ENCODE measurements at regions not wholly inside any gene's neighbourhood (a gene's known extent, or its start where the extent isn't known, plus 50 kb on each side); places are given as distances from the start of the nearest gene placed in this dataset.
"Not testable (repeated sequence)": the region's sequence is repeated elsewhere in the genome, so short reads cannot be mapped to it uniquely, and the experiment has no call there.

DNA sequence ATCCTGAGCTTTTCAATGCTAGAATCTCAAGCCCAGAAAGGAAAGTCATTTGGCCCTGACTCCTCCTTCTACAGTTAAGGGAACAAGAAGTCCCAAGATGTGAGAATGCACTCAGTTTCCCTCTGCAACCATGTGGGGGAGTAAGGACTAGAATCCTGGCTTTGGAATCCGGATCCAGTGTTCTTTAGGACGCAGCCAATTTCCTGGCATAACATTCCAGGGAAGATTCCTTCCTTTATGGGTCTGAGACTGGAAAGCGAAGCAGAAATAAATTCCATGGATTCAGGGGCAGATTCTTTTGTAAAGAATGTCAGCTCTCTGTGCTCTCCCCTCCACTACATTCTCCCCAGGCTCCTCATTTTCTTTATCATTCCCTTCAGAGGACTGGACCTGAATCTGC lies 151.8 kb upstream of the SOX14 start:
- no peak for DNase-seq (ENCODE audit: low spot score)

DNA sequence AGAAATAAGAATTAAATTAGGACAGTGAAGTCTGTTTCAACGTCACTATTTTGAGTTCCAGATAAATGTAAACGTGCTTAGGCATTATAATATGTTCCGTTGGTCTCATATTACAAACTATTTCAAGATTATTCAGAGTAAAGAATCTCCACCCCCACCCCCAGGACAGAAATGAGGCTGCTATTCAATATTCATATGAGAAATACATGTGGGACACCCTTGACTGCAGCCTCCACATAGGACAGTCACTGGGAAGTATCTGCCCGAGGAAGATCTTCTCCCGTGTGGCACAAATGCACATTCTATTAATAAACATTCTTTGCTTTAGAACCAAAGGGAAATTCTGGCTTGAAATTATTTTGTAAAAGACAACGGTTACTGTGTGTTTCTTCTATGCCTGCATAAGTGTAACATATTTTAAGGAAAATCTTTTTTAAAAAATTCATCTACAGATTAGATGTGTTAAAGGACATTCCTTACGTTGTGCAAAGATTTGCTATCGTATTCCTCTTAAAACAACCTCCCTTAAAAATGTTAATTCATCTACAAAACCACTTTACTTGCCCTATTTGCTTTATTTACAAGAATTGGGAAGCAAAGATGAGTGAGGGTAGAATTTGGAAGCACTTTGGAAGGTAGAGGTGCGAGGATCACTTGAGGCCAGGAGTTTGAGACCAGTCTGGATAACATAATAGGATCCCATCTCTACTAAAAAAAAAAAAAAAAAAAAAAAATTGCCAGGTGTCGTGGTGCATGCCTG lies 148.3 kb upstream of the SOX14 start:
- no peak for DNase-seq (ENCODE audit: low spot score)

DNA sequence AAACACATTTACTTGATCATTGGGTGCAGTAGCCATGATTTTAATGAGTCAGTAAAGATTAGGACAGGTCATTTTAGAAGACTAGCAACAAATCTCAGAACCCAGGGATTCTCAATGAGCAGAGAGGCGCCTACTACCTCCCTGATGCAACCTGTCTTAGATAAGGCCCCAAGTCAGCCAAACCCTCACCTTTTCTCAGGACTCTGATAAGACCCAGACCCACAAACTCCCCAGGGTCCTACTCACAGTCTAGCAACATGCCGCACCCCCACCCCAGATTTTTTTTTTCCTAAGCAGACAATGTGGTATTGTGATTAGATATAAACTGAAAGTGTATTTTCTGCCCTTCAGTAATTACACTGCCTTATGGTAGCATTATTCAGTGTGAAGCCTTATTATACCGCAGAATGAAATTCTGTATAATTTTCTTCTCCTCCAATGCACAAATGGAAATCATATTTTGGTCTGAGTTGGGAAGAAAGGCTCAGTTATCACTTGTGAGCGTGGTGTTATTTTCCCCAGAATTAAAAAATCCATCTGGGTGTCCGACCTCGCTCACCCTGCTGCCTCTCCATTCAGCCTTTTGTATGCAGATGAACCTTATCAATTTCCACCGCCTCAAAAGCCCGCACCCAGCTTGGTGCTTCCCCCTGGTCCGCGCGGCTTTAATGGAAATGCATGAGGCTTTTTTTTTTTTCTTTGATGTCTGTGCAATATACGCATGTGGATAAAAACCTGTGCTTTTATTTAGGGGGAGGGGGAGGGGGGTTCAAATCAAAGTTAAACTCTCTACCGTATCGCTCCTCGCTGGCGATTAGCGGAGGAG lies 122.0 kb upstream of the SOX14 start:
- DNase-seq (ENCODE audit: low spot score): no peak

DNA sequence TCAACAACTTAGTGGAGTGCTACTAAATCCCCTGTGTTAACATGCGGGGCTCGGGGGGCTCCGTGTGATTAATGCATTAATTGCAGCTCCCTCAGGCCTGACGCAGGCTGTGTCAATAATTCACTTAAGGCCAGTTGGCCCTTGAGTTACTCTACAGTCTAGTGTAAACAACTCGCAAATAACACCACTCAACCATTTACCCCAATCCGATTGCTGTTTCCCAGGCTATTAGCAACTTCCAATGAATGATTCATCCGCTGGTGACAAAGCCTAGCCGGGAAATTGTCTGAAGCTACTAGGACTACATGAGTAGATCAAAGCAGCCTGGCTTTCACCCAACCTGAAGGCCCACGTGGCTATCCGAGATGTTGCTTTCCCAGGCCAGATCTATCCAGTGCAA lies 121.3 kb upstream of the SOX14 start:
- DNase-seq (ENCODE audit: low spot score): peak; percentile 12

DNA sequence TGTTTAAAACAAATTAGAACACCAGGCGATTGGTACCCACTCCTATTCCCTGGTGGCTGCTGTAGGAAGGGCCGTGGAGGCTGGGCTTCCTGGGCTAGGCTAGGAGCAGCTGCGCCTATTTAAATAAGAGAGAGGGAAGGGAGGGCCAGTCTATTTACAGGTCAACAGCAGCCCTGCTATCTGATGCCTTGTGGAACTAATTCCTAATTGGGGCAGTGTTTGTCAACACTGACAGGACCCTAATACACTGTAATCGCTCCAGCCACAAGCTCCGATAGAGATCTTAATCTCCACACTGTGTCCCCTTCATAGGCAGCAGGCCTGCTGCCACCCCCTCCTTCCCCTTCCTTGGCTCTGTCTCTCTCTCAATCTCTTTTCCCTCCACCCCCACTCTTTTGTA lies 116.9 kb upstream of the SOX14 start:
- no peak for DNase-seq (ENCODE audit: low spot score)

DNA sequence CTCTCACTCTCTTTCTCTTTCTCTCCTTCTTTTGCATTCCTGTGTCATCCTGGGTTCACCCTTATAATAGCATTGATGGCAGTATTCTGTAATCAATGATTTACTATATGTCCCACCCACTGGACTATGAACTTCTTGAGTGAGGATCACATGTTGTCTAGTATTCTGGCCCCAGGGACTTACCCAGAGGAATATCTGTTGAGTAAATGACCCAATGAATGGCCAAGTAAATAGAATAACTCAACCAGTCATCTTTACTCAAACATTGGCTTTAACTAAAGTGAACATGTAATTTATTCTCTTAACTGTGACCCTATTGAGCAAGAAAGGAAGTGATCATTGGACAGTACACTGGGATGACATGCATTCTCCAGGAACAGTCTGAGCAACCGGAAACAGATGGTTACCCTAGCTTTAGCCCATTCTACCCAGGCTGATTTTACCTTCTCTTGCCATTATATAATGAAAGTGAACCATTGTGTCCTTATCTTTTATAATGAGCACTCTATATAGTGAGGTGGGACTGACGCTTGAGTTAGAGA lies 94.5 kb upstream of the SOX14 start:
- no peak for DNase-seq (ENCODE audit: low spot score)

DNA sequence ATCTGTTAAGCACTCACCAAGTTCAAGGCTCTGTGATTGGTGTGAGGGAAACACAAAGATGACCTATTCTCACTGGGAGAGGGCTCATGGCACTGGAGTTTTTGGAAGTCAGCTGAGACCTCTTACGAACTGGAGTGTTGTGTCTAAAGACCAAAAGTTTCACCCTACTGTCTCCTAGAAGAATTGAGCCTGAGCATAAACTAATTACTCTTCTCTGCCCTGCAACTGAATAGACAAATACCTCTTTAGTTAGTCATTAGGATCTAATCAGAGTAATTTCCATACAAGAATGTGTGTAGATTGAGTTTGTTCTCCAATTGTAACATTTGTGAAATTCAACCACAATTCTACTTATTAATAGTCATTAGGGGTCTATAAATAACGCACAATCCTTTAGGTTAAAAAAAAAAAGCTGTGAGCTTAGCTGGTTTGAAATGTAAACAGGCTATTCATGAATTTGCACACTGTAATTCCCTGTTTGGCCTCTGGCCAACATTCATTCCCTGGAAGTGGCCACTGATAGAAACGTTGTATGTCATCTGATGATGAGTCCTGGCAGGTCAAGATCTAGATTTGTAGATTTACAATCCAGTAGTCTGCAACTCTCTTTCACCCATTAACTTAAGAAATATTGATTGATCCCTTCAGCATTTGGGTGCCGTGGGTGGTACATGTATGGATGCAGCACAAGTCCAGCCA lies 76.8 kb upstream of the SOX14 start:
- DNase-seq (ENCODE audit: low spot score): no peak

DNA sequence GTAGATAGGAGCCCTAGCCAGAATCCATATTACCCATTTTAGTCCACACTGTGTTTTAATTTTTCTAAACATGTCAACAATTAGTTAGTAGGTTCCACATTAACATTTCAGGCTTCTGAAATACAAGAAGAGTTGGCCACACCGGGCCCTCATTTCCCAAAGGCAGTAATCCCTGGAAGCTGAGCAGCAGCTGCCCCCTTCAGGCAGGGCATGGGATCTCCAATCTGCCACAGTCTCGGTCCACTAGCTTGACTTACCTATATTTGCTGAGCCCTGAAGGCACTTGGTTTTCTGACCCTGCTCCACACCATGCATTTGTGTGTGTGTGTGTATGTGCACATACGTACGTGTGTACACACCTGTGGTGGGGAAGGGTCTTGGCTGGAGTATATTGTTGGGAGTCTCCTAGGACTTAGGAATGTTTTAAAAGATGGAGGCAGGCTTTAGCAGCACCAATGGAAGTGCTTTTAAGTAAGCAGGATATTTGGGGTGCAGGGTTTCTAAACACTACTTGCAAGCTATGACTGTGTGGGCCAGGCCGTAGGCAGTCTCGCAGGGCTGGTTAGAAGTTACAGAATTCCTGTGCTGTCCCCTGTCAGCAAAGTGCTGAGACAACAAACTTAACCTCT lies 71.2 kb upstream of the SOX14 start:
- no peak for DNase-seq (ENCODE audit: low spot score)

DNA sequence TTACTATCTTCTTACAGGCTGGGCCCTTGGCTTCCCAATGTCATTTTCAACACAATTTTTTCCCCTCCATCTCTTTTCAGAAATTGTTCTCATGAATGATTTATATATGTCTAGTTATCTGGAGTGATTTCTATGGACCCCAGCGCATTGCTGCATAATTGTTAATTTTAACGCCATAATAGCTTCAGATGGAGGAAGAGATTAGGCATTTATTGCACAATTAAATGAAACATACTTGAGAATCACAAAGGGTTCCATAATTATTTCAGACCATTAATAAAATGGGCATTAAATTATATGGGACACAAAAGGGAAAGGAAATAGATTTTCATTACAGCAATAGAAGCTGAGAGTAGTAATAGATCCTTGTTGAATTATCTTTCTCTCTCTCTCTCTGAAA lies 70.3 kb upstream of the SOX14 start:
- no peak for DNase-seq (ENCODE audit: low spot score)

DNA sequence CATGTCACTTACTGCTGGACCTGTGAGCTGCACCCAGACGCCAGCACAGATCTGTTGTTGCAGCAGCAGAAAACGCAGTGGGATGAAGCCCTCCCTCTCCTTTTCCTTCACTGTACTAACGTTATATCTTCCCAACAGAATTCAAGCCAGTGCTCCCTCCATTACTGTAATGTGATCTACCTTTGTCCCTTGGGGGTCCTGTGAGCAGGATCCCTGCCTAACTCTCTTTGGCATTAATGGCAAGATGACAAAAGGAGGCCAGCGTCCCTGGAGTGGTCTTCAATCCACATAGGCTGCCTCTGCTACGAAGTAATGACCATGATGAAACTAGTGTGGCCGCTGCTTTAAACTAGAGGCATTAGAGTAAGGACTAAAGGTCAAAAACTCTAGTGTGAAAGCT lies 69.3 kb upstream of the SOX14 start:
- no peak for DNase-seq (ENCODE audit: low spot score)

DNA sequence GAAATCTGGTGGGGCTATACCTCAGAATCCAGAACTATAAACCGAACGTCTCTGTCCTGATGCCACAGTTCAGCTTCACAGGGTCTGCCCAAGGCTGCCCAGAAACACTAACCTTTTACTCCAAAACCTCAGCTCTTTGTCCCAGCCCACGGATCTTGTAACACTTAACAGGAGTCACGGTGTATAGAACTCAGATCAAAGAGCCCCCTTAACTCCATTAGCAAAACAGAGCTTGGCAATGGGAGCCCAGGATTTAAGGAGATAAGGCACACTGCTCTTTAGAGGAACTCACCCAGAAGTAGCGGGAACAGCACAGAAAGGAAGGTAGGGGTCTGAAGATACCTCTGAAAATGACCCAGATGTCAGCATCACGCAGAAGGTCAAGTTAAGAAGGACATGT lies 68.8 kb upstream of the SOX14 start:
- no peak for DNase-seq (ENCODE audit: low spot score)

DNA sequence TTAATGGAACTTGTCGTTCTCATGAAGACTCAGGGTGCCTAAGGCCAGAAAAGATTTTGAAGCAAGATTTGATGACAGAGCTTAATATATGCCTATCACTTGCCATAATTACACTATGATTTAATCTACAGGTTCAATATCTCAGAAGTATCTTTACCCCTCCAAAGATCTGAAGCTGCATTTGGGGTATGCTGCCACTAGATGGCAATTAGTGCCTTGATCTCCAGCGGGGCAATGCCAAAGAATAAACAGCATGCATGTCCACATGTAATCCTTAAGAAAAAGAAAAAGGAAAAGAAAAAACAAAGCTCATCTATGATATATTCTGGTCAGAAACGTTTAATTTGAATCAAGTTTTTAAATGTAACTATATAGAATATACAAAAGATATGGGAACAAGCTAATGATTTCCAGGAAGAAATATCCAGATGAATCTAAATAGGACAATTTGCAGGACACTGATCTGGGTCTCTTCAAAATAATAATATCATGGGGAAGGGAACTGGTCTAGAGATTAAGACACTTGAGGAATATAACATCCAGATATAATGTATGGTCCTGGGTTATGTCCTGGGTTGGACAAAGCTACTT lies 55.0 kb upstream of the SOX14 start:
- no peak for DNase-seq (ENCODE audit: low spot score)

DNA sequence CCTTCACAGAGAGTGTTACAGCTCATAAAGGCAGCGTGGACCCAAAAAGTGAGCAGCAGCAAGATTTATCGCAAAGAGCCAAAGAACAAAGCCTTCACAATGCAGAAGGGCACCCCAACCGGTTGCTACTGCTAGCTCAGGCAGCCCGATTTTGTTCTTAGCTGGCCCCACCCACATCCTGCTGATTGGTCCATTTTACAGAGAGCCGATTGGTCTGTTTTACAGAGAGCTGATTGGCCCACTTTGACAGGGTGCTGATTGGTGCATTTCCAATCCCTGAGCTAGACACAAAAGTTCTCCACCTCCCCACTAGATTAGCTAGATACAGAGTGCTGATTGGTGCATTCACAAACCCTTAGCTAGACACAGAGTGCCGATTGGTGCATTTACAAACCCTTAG lies 50.1 kb upstream of the SOX14 start:
- DNase-seq (ENCODE audit: low spot score): not testable (repeated sequence)
